Tibial nerve (tissue), 4 donors: ENCODE measurements at regions not wholly inside any gene's neighbourhood (a gene's known extent, or its start where the extent isn't known, plus 50 kb on each side); places are given as distances from the start of the nearest gene placed in this dataset.

Source experiments
- DNase-seq, 2 donors: peaks; one replicate each; pipeline ENCODE4 v3.0.0-alpha.2; 2019; ENCODE audit warnings: low spot score in 2 of 2
- H3K27ac ChIP-seq, 4 donors: fragments of 200-600 bp; sonication (generic) in 3 of 4; one replicate each; pipeline ENCODE4 v1.5.1; 2017 to 2019; ENCODE audit warnings: mild to moderate bottlenecking in 1 of 4
- H3K27me3 ChIP-seq, 2 donors: fragments of 200-600 bp; sonication (generic) in 1 of 2; one replicate each; pipeline versions ENCODE4 v1.5.1 to v1.6.0; 2017 to 2019
- H3K36me3 ChIP-seq, 3 donors: fragments of 200-600 bp; sonication (generic); one replicate each; pipeline ENCODE4 v1.5.1; 2018 to 2019
- H3K4me1 ChIP-seq, 4 donors: fragments of 200-600 bp; sonication (generic) in 3 of 4; one replicate each; pipeline ENCODE4 v1.5.1; 2017 to 2019
- H3K4me3 ChIP-seq, 4 donors: fragments of 200-600 bp; sonication (generic) in 3 of 4; one replicate each; pipeline ENCODE4 v1.5.1; 2017 to 2019; ENCODE audit warnings: mild to moderate bottlenecking in 1 of 4, moderate library complexity in 1 of 4
- H3K9me3 ChIP-seq, 4 donors: fragments of 200-600 bp; sonication (generic) in 3 of 4; one replicate each; pipeline ENCODE4 v1.5.1; 2017 to 2019
- CTCF ChIP-seq, 5 experiments: fragments of 200-600 bp in 3 of 5; fragments of 450-650 bp in 2 of 5; sonication (generic) in 3 of 5; IDR thresholded peaks; one replicate each; pipeline ENCODE4 v1.5.1; 2016 to 2019; ENCODE audit warnings: antibody characterized with exemption in 5 of 5, mild to moderate bottlenecking in 3 of 5, moderate library complexity in 2 of 5
- EP300 ChIP-seq, 2 donors: sonication (generic); formaldehyde crosslinking; IDR thresholded peaks; one replicate each; pipeline ENCODE4 v1.6.1; 2017; ENCODE audit warnings: antibody characterized with exemption in 2 of 2, mild to moderate bottlenecking in 1 of 2
- POLR2A ChIP-seq, 2 donors: fragments of 450-650 bp; IDR thresholded peaks; one replicate each; pipeline ENCODE4 v1.6.1; 2017; ENCODE audit warnings: antibody characterized with exemption in 2 of 2, mild to moderate bottlenecking in 2 of 2, moderate library complexity in 2 of 2
- WGBS, 2 donors: methylation state at CpG; one replicate each; pipeline ENCODE4 v1.1.5; 2018; 5-methylcytosine and 5-hydroxymethylcytosine counted together

GRCh38 chr2:236637686-236638569, 68.3 kb downstream of the ACKR3 start:
- no peak overlapping the region for H3K4me3 ChIP-seq
- 51 to 58% methylated on average over 6 of the region's 6 CpGs for WGBS, 2 donors
- peaks cover 0 to 2% (median 0%) of the 10 kb centered on the region in 4 donors for H3K9me3 ChIP-seq
- H3K27ac ChIP-seq = no peak overlapping the region
- DNase-seq = no peak
- H3K36me3 ChIP-seq = no peaks in the 10 kb centered on the region
- TF ChIP-seq EP300 (IDR thresholded peaks at IDR 0.05) (no peak), CTCF (IDR thresholded peaks at IDR 0.05) (no peak), POLR2A (IDR thresholded peaks at IDR 0.05) (no peak)
- H3K4me1 ChIP-seq = peaks cover 0 to 36% (median 18%) of the 10 kb centered on the region in 4 donors
- no peaks in the 10 kb centered on the region for H3K27me3 ChIP-seq

- H3K27ac ChIP-seq = no peak overlapping the region
- H3K36me3 ChIP-seq = no peaks in the 10 kb centered on the region
- 91 to 92% methylated on average over 7 of the region's 7 CpGs for WGBS, 2 donors
- no peaks in the 10 kb centered on the region for H3K27me3 ChIP-seq
- H3K4me3 ChIP-seq = no peak overlapping the region
- no peak for DNase-seq
- peaks cover 0 to 3% (median 0%) of the 10 kb centered on the region in 4 donors for H3K9me3 ChIP-seq
- peaks cover 0 to 39% (median 22%) of the 10 kb centered on the region in 4 donors for H3K4me1 ChIP-seq
- TF ChIP-seq EP300 (IDR thresholded peaks at IDR 0.05) = no peak
- no peak for TF ChIP-seq CTCF (IDR thresholded peaks at IDR 0.05)
- TF ChIP-seq POLR2A (IDR thresholded peaks at IDR 0.05) = no peak
These were observed 69.1 kb downstream of the ACKR3 start for GRCh38 chr2:236638707-236639106.

GRCh38 chr2:236639461-236640235, 70.0 kb downstream of the ACKR3 start:
- peaks cover 0 to 9% (median 0%) of the 10 kb centered on the region in 4 donors for H3K9me3 ChIP-seq
- H3K4me3 ChIP-seq = no peak overlapping the region
- peaks cover 0 to 31% (median 19%) of the 10 kb centered on the region in 4 donors for H3K4me1 ChIP-seq
- DNase-seq = no peak
- no peaks in the 10 kb centered on the region for H3K36me3 ChIP-seq
- H3K27ac ChIP-seq = no peak overlapping the region
- H3K27me3 ChIP-seq = no peaks in the 10 kb centered on the region
- TF ChIP-seq EP300 (IDR thresholded peaks at IDR 0.05) (peak in 1 of 2 donors; percentile 6), CTCF (IDR thresholded peaks at IDR 0.05) (no peak), POLR2A (IDR thresholded peaks at IDR 0.05) (no peak)
- WGBS, 2 donors = 77% methylated on average over 7 of the region's 7 CpGs

GRCh38 chr2:236641051-236641726, 71.6 kb downstream of the ACKR3 start:
- H3K27me3 ChIP-seq = no peaks in the 10 kb centered on the region
- WGBS, 2 donors = 81 to 87% methylated on average over 16 of the region's 16 CpGs

More at GRCh38 chr2:236641051-236641726, 71.6 kb downstream of the ACKR3 start:
- Histone ChIP-seq H3K4me1 (peaks cover 0 to 30% (median 19%) of the 10 kb centered on the region in 4 donors), H3K9me3 (peaks cover 0 to 9% (median 0%) of the 10 kb centered on the region in 4 donors), H3K36me3 (no peaks in the 10 kb centered on the region), H3K4me3 (no peak overlapping the region), H3K27ac (peak overlapping the region in 2 of 4 donors; percentile 90 to 93)
- no peak for DNase-seq
- TF ChIP-seq POLR2A (IDR thresholded peaks at IDR 0.05) (no peak), CTCF (IDR thresholded peaks at IDR 0.05) (no peak), EP300 (IDR thresholded peaks at IDR 0.05) (no peak)
